SH-SY5Y (cell line): ENCODE measurements at regions not wholly inside any gene's neighbourhood (a gene's known extent, or its start where the extent isn't known, plus 50 kb on each side); places are given as distances from the start of the nearest gene placed in this dataset.

Source experiments
- GATA2 ChIP-seq: IDR thresholded peaks from 2 replicates; pipeline ENCODE4 v1.6.1; 2011; ENCODE audit warnings: mild to moderate bottlenecking, low read depth, low read length
- GATA3 ChIP-seq: IDR thresholded peaks from 2 replicates; pipeline ENCODE4 v1.6.1; 2011; ENCODE audit warnings: low read depth, mild to moderate bottlenecking, low read length, moderate library complexity

DNA sequence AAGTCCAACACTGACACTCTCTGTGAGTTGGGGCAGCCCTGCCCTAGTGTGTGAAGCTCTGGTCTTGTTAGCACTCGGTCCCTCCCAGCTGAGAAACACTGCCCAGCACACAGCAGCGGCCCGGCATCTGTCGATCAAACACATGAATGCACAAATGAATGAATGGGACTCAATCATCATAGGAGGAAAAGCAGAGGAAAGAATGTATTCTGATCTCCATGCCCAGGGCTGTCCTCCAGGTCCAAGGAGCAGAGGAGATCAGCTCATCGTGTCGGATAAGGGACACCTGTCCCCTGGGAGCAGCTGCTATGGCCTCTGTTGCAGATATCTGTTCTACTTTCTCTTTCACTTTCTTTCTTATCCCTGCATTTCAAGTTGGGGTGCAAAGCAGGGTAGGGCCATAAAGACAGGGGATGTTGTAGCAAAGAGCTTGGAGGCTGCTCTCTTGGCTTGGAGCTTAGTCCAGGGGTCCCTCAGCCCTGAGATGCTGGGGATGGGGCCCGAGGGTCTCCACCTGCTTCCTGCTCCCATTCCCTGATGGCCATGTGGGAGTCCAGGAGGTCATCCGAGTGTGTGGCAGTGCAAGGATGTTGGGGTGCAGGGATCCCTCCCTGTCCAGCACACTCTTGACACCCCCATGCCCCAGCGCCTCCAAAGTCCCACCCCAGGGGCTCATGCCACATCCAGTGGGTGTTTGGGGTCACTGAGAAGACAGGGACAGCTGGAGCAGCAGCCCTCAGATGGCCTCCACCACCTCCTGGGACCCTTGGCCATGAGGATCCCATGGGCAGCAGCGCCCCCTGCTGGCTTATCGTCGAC, 88.2 kb downstream of the IRF8 start:
- TF ChIP-seq GATA3: no peak
- TF ChIP-seq GATA2: no peak

DNA sequence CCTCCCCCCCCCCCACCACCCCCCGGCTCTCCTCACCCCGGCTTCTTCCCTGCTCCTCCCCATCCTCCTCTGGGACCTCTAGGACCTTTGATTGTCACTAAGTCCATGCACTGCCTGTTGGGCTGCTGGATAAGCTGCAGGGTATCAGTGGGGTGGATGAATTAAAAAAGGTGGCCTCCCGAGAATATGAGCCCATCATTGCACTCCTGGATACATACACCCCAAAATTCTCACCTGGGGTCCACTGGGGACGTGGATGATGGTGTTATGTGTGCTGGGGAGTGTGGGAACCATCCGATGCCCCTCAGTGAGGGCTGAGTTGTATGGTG, 88.8 kb downstream of the IRF8 start:
- no peak for TF ChIP-seq GATA2
- no peak for TF ChIP-seq GATA3

DNA sequence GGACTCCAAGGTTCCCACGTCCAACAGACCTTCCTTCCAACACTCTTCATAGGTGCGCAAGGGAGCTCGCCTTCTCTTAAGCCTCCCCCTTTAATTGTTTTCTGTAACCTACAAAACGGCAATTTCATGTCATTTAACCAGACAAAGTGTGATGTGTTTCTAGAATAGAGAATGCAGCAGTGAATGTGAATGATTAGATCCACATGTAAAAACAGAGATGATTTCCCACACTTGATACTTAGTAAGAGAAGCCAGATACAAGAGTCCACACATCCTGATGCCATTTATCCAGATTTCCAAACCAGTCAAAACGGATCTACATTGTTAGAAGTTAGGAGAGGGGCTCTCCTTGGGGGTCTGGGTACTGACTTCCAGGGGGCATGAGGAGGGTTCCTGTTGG, 89.3 kb downstream of the IRF8 start:
- TF ChIP-seq GATA2: no peak
- TF ChIP-seq GATA3: no peak

DNA sequence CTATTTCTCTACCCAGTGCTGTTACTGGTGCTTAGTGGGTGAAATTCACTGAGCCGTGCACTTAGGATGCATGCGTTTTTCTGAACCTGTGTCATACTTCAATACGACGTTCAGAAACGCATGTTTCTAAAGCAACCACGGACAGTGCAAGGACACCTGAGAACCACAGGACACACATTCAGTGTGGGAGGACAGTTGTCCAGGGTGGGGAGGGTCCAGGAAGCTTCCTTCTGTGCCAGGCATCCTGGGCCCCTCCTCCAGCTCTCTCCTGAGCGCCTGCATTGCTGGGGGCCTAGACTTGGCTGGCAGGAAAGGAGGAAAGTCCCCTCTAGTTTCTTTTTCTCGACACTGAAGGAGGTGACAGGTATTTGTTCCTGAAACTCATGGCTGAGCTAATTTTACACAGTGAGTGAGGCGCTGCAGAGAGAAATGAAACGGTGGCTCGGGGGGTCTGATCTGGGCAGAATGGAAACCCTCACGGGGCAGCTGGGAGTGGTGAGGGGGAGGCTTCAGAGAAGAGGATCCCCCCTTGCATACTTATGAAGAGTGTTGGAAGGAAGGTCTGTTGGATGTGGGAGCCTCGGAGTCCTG, 89.9 kb downstream of the IRF8 start:
- TF ChIP-seq GATA3 (no peak), GATA2 (no peak)

DNA sequence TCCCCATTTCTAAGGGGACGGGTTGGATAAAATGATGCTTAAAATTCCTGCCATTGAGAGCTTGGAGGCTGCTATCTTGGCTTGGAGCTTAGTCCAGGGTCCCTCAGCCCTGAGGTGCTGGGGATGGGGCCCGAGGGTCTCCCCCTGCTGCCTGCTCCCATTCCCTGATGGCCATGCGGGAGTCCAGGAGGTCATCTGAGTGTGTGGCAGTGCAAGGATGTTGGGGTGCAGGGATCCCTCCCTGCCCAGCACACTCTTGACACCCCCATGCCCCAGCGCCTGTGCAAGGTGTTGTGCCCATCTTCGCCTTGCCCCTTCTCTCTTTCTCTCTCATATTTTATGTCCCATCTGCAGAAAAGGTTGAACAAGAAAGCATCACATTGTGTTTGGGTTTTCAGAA, 90.4 kb downstream of the IRF8 start:
- TF ChIP-seq GATA3: no peak
- no peak for TF ChIP-seq GATA2

- no peak for TF ChIP-seq GATA2
- no peak for TF ChIP-seq GATA3
These were observed 91.1 kb downstream of the IRF8 start for GRCh38 chr16:85989863-85990643.

GRCh38 chr16:85990861-85991301, 91.9 kb downstream of the IRF8 start:
- TF ChIP-seq GATA2: no peak
- TF ChIP-seq GATA3: no peak

DNA sequence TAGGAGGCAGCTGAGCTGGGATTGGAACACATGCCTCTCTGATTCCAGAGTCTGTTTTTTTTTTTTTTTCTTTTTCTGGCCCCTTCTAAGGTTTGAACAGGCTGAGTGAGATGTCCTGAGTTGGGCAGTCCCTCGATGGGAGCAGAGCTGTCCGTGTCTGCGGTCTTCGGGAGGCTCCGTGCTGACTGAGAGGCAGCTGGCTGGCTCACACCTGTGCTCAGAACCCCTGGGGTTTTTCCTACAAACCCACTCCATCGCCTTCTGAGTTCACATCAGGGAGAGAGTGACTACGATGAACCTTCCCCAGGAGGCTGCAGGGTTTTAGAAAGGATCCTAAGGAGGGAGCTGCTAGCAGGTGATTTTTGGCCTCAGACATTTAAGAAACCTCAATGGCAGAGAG, 92.5 kb downstream of the IRF8 start:
- TF ChIP-seq GATA3 (no peak), GATA2 (no peak)

- TF ChIP-seq GATA3 (no peak), GATA2 (no peak)
These were observed 92.9 kb downstream of the IRF8 start for GRCh38 chr16:85991856-85992255.

- no peak for TF ChIP-seq GATA2
- TF ChIP-seq GATA3: no peak
These were observed 93.4 kb downstream of the IRF8 start for GRCh38 chr16:85992359-85992758.

DNA sequence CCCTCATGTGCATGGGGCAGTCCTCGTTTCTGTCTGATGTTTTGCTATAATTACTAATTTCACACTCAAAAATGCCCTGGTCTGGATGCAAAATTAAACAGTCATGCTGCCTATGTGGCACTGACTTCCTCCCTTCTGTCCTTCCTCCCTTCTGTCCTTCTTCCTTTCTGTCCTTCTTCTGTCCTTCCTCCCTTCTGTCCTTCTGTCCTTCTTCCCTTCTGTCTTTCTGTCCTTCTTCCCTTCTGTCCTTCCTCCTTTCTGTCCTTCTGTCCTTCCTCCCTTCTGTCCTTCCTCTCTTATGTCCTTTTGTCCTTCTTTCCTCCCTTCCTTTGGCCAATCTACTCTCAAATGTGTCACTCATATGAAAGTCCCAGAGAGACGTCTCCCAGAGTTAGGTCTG, 93.8 kb downstream of the IRF8 start:
- no peak for TF ChIP-seq GATA2
- no peak for TF ChIP-seq GATA3

DNA sequence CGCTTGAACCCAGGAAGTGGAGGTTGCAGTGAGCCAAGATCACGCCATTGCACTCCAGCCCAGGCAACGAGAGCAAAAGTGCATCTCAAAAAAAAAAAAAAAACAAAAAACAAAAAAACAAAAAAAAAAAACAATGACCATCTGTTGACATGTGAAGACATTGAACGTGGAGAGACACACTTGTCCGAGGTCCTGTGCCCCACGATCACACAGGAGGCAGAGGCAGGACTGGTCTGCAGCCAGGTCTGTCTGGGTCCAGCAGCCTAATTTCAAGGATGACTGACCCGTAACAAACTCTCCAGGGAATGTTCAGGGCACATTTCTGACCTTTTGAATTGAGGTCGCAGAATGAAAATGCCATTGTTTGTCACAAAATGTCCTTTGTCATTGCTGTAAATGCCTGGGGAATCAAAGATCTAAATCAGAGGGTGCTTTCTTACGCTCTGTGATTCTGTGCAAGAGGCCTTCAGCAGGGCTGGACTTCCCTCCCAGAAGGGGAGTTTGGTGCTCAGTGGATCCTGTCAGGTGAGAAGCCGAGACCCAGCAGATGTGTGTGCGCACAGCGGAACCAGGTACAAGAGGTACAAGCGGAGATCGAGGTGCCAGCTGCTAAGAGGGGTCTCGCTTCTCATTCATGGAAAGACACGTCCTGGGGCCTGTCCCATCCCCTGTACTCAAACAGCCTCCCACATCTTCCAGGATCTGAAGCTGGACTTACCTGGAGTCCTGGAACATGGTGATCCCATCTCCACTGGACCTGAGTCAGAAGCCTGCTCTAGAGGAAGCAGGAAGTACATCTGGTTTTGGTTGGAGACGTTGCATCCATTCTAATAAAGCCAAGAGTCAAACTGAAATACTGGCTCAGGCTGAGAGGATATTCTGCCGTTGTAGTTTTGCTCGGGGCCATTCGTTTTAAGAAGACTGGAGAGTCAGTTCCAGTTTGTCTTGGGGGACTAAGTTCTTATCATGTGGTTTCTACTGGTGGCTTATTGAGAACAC, 95.8 kb downstream of the IRF8 start:
- TF ChIP-seq GATA2 (no peak), GATA3 (no peak)

GRCh38 chr16:85995541-85996423, 96.8 kb downstream of the IRF8 start:
- TF ChIP-seq GATA2: no peak
- no peak for TF ChIP-seq GATA3
